HepG2 (cell line): ENCODE measurements at regions not wholly inside any gene's neighbourhood (a gene's known extent, or its start where the extent isn't known, plus 50 kb on each side); places are given as distances from the start of the nearest gene placed in this dataset.

Source experiments
- ATRX ChIP-seq: sonication (generic); formaldehyde crosslinking; IDR thresholded peaks from 2 replicates; pipeline ENCODE4 v1.4.0; 2020; ENCODE audit warnings: missing genetic modification reagents, borderline replicate concordance
- HOXA9 ChIP-seq: sonication (generic); formaldehyde crosslinking; IDR thresholded peaks from 2 replicates; pipeline ENCODE4 v1.8.1; 2022; ENCODE audit warnings: missing genetic modification reagents, mild to moderate bottlenecking, moderate library complexity, borderline replicate concordance
- ZNF17 ChIP-seq: sonication (generic); formaldehyde crosslinking; IDR thresholded peaks from 2 replicates; pipeline ENCODE4 v1.5.0; 2020; ENCODE audit warnings: mild to moderate bottlenecking, missing genetic modification reagents
- TF ChIP-seq, protein P1 (sequence below): fragments of 450-650 bp; IDR thresholded peaks from 2 replicates; pipeline ENCODE4 v1.6.1; 2017; ENCODE audit warnings: mild to moderate bottlenecking
- TF ChIP-seq, protein P2 (sequence below): sonication (generic); formaldehyde crosslinking; IDR thresholded peaks from 2 replicates; pipeline ENCODE4 v1.5.1; 2020; ENCODE audit warnings: missing genetic modification reagents, mild to moderate bottlenecking, borderline replicate concordance
- TF ChIP-seq, protein P3 (sequence below): sonication (generic); formaldehyde crosslinking; IDR thresholded peaks from 2 replicates; pipeline ENCODE4 v1.5.1; 2020; ENCODE audit warnings: mild to moderate bottlenecking, missing genetic modification reagents

DNA sequence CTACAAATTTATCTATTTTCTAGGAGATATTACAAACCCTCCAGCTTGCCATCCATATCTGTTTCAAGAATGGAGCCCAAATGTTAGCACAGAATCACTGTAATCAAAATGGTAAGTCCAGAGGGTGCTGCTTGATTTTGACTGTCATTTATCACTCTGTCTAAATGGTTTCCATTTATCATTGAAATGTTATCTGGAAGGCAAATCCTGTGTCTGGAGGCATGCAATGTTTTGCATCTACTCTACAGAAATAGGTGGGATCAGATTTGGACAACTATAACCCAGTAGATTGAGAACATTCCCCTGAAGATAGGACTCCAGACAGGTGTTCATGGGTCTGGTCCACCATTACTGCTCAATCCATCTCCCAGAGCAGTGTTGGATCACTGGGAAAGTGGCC is 128.7 kb downstream of the MAIP1 start (continued):
- TF ChIP-seq, protein P1, sequence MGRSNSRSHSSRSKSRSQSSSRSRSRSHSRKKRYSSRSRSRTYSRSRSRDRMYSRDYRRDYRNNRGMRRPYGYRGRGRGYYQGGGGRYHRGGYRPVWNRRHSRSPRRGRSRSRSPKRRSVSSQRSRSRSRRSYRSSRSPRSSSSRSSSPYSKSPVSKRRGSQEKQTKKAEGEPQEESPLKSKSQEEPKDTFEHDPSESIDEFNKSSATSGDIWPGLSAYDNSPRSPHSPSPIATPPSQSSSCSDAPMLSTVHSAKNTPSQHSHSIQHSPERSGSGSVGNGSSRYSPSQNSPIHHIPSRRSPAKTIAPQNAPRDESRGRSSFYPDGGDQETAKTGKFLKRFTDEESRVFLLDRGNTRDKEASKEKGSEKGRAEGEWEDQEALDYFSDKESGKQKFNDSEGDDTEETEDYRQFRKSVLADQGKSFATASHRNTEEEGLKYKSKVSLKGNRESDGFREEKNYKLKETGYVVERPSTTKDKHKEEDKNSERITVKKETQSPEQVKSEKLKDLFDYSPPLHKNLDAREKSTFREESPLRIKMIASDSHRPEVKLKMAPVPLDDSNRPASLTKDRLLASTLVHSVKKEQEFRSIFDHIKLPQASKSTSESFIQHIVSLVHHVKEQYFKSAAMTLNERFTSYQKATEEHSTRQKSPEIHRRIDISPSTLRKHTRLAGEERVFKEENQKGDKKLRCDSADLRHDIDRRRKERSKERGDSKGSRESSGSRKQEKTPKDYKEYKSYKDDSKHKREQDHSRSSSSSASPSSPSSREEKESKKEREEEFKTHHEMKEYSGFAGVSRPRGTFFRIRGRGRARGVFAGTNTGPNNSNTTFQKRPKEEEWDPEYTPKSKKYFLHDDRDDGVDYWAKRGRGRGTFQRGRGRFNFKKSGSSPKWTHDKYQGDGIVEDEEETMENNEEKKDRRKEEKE = no peak
- no peak for TF ChIP-seq HOXA9 (CRISPR knock-in tag)
- TF ChIP-seq, protein P2, sequence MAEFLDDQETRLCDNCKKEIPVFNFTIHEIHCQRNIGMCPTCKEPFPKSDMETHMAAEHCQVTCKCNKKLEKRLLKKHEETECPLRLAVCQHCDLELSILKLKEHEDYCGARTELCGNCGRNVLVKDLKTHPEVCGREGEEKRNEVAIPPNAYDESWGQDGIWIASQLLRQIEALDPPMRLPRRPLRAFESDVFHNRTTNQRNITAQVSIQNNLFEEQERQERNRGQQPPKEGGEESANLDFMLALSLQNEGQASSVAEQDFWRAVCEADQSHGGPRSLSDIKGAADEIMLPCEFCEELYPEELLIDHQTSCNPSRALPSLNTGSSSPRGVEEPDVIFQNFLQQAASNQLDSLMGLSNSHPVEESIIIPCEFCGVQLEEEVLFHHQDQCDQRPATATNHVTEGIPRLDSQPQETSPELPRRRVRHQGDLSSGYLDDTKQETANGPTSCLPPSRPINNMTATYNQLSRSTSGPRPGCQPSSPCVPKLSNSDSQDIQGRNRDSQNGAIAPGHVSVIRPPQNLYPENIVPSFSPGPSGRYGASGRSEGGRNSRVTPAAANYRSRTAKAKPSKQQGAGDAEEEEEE (CRISPR knock-in tag) = no peak
- TF ChIP-seq, protein P3, sequence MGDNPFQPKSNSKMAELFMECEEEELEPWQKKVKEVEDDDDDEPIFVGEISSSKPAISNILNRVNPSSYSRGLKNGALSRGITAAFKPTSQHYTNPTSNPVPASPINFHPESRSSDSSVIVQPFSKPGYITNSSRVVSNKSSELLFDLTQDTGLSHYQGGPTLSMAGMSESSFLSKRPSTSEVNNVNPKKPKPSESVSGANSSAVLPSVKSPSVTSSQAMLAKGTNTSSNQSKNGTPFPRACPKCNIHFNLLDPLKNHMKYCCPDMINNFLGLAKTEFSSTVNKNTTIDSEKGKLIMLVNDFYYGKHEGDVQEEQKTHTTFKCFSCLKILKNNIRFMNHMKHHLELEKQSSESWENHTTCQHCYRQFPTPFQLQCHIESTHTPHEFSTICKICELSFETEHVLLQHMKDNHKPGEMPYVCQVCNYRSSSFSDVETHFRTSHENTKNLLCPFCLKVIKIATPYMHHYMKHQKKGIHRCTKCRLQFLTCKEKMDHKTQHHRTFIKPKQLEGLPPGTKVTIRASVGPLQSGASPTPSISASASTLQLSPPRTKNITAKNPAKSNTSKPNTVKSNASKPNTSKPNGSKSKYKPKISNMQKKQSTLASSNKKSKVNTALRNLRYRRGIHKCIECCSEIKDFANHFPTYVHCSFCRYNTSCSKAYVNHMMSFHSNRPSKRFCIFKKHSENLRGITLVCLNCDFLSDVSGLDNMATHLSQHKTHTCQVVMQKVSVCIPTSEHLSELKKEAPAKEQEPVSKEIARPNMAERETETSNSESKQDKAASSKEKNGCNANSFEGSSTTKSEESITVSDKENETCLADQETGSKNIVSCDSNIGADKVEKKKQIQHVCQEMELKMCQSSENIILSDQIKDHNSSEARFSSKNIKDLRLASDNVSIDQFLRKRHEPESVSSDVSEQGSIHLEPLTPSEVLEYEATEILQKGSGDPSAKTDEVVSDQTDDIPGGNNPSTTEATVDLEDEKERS (CRISPR knock-in tag) = no peak
- TF ChIP-seq ATRX (CRISPR knock-in tag) = no peak
- no peak for TF ChIP-seq ZNF17
